Spleen (tissue), 11 donors: ENCODE measurements at regions not wholly inside any gene's neighbourhood (a gene's known extent, or its start where the extent isn't known, plus 50 kb on each side); places are given as distances from the start of the nearest gene placed in this dataset.

Experiments used
- DNase-seq: peaks from one replicate; pipeline ENCODE4 v3.0.0-alpha.2; 2020
- H3K27ac ChIP-seq, 8 donors: fragments of 200-600 bp; sonication (generic) in 7 of 8; 1 replicate in 4 of 8; 2 replicates in 4 of 8; pipeline versions ENCODE4 v1.5.0 to v1.8.0; 2016 to 2021; ENCODE audit warnings: inconsistent platforms in 4 of 8, mild to moderate bottlenecking in 4 of 8, moderate library complexity in 1 of 8
- H3K27me3 ChIP-seq, 7 donors: fragments of 200-600 bp; sonication (generic) in 6 of 7; replicated peaks in 1 of 7; 1 replicate in 4 of 7; 2 replicates in 3 of 7; pipeline versions ENCODE4 v1.5.0 to v1.8.0; 2016 to 2021; ENCODE audit warnings: inconsistent platforms in 3 of 7, mild to moderate bottlenecking in 1 of 7
- H3K36me3 ChIP-seq, 6 donors: fragments of 200-600 bp; sonication (generic) in 5 of 6; 1 replicate in 4 of 6; 2 replicates in 2 of 6; pipeline versions ENCODE4 v1.5.0 to v1.8.0; 2016 to 2021; ENCODE audit warnings: inconsistent platforms in 2 of 6
- H3K4me1 ChIP-seq, 6 donors: fragments of 200-600 bp; sonication (generic) in 5 of 6; 1 replicate in 3 of 6; 2 replicates in 3 of 6; pipeline versions ENCODE4 v1.5.0 to v1.8.0; 2016 to 2021; ENCODE audit warnings: inconsistent platforms in 3 of 6
- H3K4me3 ChIP-seq, 8 donors: fragments of 200-600 bp; sonication (generic) in 7 of 8; 1 replicate in 4 of 8; 2 replicates in 4 of 8; pipeline versions ENCODE4 v1.5.0 to v1.8.0; 2016 to 2021; ENCODE audit warnings: inconsistent platforms in 4 of 8, mild to moderate bottlenecking in 4 of 8, moderate library complexity in 2 of 8
- H3K9me3 ChIP-seq, 8 donors: fragments of 200-600 bp; sonication (generic) in 7 of 8; 1 replicate in 4 of 8; 2 replicates in 4 of 8; pipeline versions ENCODE4 v1.5.0 to v1.8.0; 2016 to 2021; ENCODE audit warnings: inconsistent platforms in 4 of 8
- CTCF ChIP-seq, 11 experiments: fragments of 200-600 bp in 7 of 11; fragments of 450-650 bp in 4 of 11; sonication (generic) in 4 of 11; IDR thresholded peaks in 8 of 11; conservative IDR thresholded peaks in 3 of 11; 1 replicate in 7 of 11; 2 replicates in 4 of 11; pipeline versions ENCODE4 v1.4.0 to v1.8.0; 2016 to 2021; ENCODE audit warnings: antibody characterized with exemption in 11 of 11, inconsistent platforms in 4 of 11, mild to moderate bottlenecking in 1 of 11
- POLR2A ChIP-seq, 3 donors: fragments of 450-650 bp; IDR thresholded peaks; one replicate each; pipeline ENCODE4 v1.5.1; 2017; ENCODE audit warnings: antibody characterized with exemption in 3 of 3, mild to moderate bottlenecking in 1 of 3
- POLR2AphosphoS5 ChIP-seq, 3 donors: sonication (generic); formaldehyde crosslinking; IDR thresholded peaks; one replicate each; pipeline ENCODE4 v1.5.1; 2017; ENCODE audit warnings: antibody characterized with exemption in 3 of 3
- WGBS, 5 donors: extraction: QIAGEN DNeasy Blood & Tissue Kit in 3 of 5; methylation state at CpG; one replicate each; pipeline versions ENCODE4 v1.1.5 to v1.1.7; 2013 to 2018; 5-methylcytosine and 5-hydroxymethylcytosine counted together
- intact Hi-C: fragments of 100-400 bp; cut with DNase I; formaldehyde crosslinking; loops from one replicate; pipeline ENCODE4 v1.15.0; 2023; ENCODE audit warnings: low total_unique reads
- donor health status: healthy with polysubstance abuse.
- donor health status: DM: no; HTN: no; CAD: no; lungs with moderate emphysema.
- donor health status: DM: no; HTN: no; CAD: no.
- donor health status: Bipolar disorder and iron deficiency.
- donor health status: healthy.
- donor health status: DM: no; HTN: no; CAD: no.
- donor health status: DM: yes; HTN: yes; CAD: no.

- H3K27ac ChIP-seq: no peak overlapping the region
- intact Hi-C loops: no loop called here
- H3K9me3 ChIP-seq: no peaks in the 10 kb centered on the region
- no peak overlapping the region for H3K4me3 ChIP-seq
- no peak for TF ChIP-seq POLR2AphosphoS5 (IDR thresholded peaks at IDR 0.05)
- no peak for TF ChIP-seq CTCF (IDR thresholded peaks at IDR 0.05 in 8 of 11, conservative IDR thresholded peaks at IDR 0.05 in 3 of 11)
- no peak for TF ChIP-seq POLR2A (IDR thresholded peaks at IDR 0.05)
- H3K36me3 ChIP-seq: no peaks in the 10 kb centered on the region
- H3K4me1 ChIP-seq: no peaks in the 10 kb centered on the region
- DNase-seq: no peak
- H3K27me3 ChIP-seq: no peaks in the 10 kb centered on the region
- 41 to 68% (median 62%) methylated on average over 1 of the region's 1 CpG for WGBS, 5 donors
Observed at GRCh38 chr9:101915482-101915881, 177.0 kb upstream of the GRIN3A start.

- Histone ChIP-seq H3K9me3 (peaks cover 0 to 19% (median 10%) of the 10 kb centered on the region in 8 donors), H3K4me1 (no peaks in the 10 kb centered on the region), H3K27ac (no peak overlapping the region), H3K27me3 (no peaks in the 10 kb centered on the region), H3K36me3 (no peaks in the 10 kb centered on the region), H3K4me3 (no peak overlapping the region)
- DNase-seq: no peak
- TF ChIP-seq CTCF (IDR thresholded peaks at IDR 0.05 in 8 of 11, conservative IDR thresholded peaks at IDR 0.05 in 3 of 11): no peak
- no peak for TF ChIP-seq POLR2A (IDR thresholded peaks at IDR 0.05)
- TF ChIP-seq POLR2AphosphoS5 (IDR thresholded peaks at IDR 0.05): no peak
- WGBS, 5 donors: 43 to 63% (median 55%) methylated on average over 1 of the region's 1 CpG
- intact Hi-C loops: no loop called here
Observed at GRCh38 chr9:101912698-101913097, 174.3 kb upstream of the GRIN3A start.

GRCh38 chr9:101907466-101907865, 169.0 kb upstream of the GRIN3A start:
- intact Hi-C loops: no loop called here
- Histone ChIP-seq H3K27me3 (no peaks in the 10 kb centered on the region), H3K9me3 (peaks cover 0 to 19% (median 10%) of the 10 kb centered on the region in 8 donors), H3K4me3 (no peak overlapping the region), H3K4me1 (no peaks in the 10 kb centered on the region), H3K36me3 (no peaks in the 10 kb centered on the region), H3K27ac (no peak overlapping the region)
- WGBS, 5 donors: 65 to 89% (median 82%) methylated on average over 2 of the region's 2 CpGs
- no peak for DNase-seq
- TF ChIP-seq POLR2A (IDR thresholded peaks at IDR 0.05) (no peak), CTCF (IDR thresholded peaks at IDR 0.05 in 8 of 11, conservative IDR thresholded peaks at IDR 0.05 in 3 of 11) (no peak), POLR2AphosphoS5 (IDR thresholded peaks at IDR 0.05) (no peak)

GRCh38 chr9:101904845-101905244, 166.4 kb upstream of the GRIN3A start:
- WGBS, 5 donors: 82 to 96% (median 92%) methylated on average over 1 of the region's 1 CpG

More at GRCh38 chr9:101904845-101905244, 166.4 kb upstream of the GRIN3A start:
- no peaks in the 10 kb centered on the region for H3K4me1 ChIP-seq
- no peak overlapping the region for H3K27ac ChIP-seq
- H3K9me3 ChIP-seq: peaks cover 0 to 16% (median 10%) of the 10 kb centered on the region in 8 donors
- no peak overlapping the region for H3K4me3 ChIP-seq
- no peaks in the 10 kb centered on the region for H3K27me3 ChIP-seq
- DNase-seq: no peak
- TF ChIP-seq POLR2A (IDR thresholded peaks at IDR 0.05) (no peak), CTCF (IDR thresholded peaks at IDR 0.05 in 8 of 11, conservative IDR thresholded peaks at IDR 0.05 in 3 of 11) (no peak), POLR2AphosphoS5 (IDR thresholded peaks at IDR 0.05) (no peak)
- H3K36me3 ChIP-seq: no peaks in the 10 kb centered on the region
- intact Hi-C loops: no loop called here
